AG09319 (cell line): ENCODE measurements at regions not wholly inside any gene's neighbourhood (a gene's known extent, or its start where the extent isn't known, plus 50 kb on each side); places are given as distances from the start of the nearest gene placed in this dataset.
"Not testable (repeated sequence)": the region's sequence is repeated elsewhere in the genome, so short reads cannot be mapped to it uniquely, and the experiment has no call there.

Source experiments
- DNase-seq: peaks from one replicate; pipeline ENCODE4 v3.0.0-alpha.2; 2010; ENCODE audit warnings: low read depth; ENCODE audit errors: extremely low read depth
- TF ChIP-seq, protein P1 (sequence below): IDR thresholded peaks from 2 replicates; pipeline ENCODE4 v1.5.1; 2011; ENCODE audit warnings: low read depth, mild to moderate bottlenecking, inconsistent platforms, low read length, moderate library complexity

DNA sequence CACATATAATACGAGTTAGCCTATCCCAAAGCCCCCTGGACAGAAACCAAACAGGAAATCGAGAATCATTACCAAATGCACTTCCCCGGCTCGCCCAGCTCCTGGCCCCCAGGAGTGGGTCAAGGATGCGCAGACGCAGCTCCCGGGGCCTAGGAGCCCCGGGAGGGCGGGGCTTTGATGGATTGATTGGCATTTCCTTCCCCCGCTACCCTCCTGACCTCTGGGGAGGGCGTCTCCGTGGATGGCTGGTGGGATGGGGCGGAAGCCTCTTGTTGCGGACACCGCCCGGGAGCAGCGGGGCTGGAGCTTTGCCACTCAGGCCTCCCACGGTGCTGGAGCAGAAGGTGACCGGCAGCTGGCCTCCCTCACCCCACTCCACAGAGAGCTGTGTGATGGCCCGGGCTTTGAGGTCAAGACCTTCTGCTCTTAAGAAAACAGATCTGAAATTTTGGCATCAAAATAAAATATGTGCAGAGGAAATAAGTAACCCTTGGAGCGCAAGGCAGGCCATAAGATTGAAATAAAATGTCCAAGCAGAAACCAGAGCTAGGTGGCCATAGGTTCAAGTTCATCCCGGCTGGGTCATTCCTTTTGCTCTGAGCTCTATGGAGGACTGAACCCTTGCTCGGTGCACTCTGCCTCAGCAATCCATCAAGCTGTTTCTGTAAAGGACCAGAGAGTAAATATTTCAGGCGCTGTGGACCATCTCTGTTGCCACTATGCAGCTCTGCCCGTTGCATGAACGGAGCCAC is 262.3 kb downstream of the SOX9 start:
- TF ChIP-seq, protein P1, sequence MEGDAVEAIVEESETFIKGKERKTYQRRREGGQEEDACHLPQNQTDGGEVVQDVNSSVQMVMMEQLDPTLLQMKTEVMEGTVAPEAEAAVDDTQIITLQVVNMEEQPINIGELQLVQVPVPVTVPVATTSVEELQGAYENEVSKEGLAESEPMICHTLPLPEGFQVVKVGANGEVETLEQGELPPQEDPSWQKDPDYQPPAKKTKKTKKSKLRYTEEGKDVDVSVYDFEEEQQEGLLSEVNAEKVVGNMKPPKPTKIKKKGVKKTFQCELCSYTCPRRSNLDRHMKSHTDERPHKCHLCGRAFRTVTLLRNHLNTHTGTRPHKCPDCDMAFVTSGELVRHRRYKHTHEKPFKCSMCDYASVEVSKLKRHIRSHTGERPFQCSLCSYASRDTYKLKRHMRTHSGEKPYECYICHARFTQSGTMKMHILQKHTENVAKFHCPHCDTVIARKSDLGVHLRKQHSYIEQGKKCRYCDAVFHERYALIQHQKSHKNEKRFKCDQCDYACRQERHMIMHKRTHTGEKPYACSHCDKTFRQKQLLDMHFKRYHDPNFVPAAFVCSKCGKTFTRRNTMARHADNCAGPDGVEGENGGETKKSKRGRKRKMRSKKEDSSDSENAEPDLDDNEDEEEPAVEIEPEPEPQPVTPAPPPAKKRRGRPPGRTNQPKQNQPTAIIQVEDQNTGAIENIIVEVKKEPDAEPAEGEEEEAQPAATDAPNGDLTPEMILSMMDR = no peak
- DNase-seq = no peak

DNA sequence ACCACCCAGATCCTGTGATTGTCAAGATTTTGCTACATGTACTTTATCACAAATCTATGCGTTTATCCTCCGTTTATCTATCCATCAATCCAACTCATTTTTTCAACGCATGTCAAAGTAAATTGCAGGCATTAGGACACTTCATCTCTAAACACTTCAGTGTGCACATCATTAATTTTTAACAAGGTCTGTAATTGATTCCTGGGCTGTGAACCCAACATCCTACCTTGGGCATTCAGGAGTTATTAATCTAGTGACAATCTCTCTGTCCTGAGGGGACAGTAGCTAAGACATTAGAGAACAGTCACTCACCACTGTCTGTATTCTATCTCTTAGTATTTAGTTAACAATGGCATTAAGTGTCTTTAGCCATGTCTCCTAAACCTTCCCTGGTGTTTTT is 264.7 kb downstream of the SOX9 start:
- TF ChIP-seq, protein P1 = no peak
- no peak for DNase-seq

DNA sequence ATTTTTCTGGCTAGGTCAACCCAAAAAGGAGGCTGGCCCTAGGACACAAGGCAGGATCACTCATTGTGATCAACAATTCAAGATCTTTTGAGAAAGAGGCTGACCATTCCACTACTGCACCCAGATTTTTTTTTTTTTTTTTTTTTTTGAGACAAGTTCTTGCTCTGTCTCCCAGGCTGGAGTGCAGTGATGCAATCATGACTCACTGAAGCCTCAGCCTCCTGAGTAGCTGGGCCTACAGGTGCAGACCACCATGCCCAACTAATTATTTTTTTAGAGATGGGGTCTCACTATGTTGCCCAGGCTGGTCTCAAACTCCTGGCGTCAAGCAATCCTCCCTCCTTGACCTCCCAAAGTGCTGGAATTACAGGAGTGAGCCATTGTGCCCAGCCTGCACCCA is 265.4 kb downstream of the SOX9 start:
- not testable (repeated sequence) for DNase-seq

DNA sequence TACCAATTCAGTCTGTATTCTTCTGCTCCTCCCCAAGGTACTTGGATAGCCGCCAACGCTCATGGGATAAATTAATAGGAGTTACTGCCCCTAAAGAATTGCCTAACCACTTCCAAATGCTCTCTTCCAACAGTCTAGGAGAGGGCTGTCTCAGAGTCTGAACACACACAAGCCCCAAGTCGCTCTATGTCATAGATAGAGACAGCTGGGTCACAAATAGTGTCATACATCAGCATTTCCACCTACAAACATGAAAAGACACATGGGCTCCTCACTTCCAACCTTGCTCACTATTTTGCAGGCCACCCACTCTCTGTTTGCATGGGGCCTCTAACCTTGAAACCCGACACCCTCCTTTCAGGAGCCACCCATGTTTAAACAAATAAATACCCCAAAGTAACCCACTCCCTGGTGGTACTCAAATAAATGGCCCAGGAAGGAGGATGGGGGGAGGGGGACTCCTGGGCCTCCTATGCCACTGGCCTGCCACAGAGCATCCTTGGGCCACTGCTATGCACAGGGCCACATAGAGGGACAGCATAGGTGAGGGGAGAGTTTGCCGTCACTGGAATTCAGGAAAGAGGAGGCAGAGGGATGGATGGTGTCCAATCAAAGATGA is 265.9 kb downstream of the SOX9 start:
- no peak for DNase-seq
- TF ChIP-seq, protein P1 = no peak

DNA sequence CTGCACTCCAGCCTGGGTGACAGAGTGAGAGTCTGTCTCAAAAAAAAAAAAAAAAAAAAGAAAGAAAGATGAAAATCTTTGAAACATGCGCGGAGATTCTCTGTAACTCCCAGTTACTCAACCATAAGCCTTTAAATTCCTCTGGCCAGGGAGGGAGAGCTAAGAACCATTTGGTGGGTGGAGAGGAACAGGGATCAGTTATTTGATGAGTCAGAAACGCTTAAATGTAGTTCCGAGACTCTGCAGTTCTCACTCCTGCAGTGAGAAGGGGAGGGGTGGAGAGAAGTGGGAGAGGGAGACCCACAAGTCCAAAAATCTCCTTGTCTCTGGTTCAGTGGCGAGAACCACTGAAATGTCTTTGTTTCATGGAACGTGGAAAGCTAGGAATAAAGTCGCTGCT is 266.7 kb downstream of the SOX9 start:
- TF ChIP-seq, protein P1 = no peak
- DNase-seq = peak; percentile 82

DNA sequence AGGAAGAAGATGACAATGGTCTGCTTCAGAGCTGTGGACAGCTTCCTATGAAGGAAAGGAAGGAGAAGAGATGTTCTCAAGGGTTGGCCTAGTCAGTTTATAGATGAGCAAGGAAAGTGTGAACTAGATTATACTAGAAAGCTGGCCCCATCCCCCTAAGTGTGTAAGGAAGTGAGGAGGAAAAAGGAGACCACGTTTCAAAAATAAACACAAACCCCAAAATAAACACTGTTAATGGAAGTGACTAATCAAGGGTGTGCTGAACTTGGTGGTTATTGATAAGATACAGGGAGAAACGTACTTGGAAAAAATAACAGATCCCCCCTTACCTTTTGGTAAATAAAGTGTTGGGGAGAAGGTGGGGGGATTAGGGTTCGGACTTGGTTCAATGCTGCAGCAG is 267.1 kb downstream of the SOX9 start:
- no peak for DNase-seq
- TF ChIP-seq, protein P1 = no peak

DNA sequence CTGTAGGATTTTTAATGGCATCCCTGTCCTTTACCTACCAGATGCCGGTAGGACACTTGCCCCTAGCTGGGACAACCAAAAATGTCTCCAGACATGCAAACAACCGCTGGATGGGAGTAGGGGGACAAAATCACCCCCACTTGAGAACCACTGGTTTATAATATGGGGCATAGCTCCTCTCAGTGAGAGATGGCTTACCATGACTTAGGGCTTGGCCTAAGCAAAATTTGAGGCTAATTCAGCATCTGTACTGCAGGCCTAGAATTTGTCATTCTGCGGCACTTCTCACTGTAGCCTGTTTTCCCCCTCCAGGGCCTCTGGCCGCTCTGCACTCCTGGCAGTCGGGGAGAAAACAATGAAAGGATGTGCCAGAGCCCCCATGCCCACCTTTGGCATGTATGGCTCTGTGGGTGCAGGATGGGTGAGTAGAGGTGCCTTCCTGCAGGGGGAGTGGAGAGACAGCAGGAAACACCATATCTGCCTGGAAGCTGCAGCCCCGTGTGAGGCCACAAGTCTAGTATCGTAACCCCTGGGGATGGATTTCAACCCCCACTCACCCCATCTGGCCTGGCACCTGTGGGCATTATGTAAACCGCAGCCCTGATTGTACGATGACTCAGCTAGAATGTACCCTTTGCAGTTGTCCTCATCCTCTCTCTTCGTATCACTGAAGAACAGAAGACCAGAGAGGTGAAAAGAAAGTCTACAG is 268.1 kb downstream of the SOX9 start:
- TF ChIP-seq, protein P1 = no peak
- DNase-seq = no peak
